ENCODE measurements at regions not wholly inside any gene's neighbourhood (a gene's known extent, or its start where the extent isn't known, plus 50 kb on each side); places are given as distances from the start of the nearest gene placed in this dataset.

DNA sequence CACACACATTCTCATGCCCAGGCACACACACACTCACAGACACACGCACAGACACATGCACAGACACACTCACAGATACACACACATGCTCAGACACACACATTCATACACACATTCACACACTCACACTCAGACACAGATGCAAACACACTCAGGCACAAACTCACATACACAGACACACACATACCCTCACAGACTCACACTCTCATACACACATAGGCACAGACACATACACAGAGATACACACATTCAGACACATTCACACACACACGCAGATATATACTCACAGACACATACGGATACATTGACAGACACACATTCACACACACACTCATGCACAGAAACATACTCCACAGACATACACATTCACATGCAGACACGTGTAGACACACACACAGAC, 89.6 kb downstream of the RBFOX3 start:
- no peak for DNase-seq

DNA sequence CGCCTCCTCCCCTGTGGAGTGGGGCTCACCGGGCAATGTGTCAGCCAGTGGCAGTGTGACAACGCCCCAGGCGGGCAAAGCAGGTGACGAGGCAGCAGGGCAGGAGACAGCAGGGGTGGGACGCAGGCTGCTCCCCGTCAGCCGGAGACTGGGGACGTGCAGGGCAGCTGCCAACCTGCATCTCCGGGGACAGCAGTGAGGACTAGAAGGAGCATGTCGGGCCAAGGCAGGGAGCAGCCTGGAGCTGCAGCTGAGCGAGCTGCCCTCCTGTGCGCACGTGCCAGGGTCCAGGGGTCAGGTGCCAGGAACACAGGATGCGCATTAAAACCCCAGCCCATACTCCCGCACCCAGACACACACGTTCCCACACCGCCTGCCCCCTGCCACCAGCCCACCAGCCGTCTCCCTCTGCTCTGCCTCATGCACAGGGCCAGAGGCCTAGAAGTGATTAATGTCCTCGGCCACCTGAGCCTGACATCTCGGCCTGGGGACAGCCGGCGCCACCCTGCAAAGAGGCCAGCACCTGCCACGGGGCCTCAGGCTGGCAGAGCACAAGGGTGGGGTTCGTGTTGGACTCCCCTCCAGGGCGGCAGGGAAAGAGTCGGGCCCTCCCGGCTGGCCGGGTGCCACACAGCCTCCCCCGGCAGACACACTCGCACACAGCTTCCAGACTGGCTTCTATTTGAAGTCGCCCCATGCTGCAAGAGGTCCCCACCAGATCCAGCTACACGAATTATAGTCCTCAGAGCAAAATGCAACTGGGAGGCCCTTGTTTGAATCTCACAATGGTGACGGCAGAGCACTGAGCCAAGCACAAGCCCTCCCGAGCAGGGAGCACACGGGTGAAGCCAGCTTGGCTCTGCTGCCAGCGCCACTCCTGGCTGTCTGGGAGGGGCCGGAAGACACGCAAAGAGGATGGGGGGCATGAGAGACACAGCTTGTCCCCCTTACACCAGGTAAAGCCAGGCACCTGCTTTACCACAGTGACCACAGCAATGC, 90.4 kb downstream of the RBFOX3 start:
- DNase-seq: no peak

DNA sequence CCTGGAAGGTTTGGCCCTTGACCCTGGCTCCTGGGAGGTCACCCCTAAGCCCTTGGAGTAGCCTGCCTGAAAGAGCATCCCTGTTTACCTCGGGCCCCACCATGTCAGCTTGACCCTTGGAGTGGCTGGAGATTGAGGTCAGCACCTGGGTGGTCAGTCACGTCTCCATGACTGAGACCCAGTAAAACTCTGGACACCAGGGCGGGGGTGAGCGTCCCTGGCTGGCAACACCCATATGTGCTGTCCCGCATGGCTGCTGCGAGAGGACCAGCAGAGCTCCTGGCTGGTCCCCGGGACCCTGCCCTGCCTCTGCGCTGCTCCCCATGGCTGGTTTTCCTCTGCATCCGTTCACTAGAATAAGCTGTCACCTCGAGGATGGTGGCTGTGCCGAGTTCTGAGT, 91.2 kb downstream of the RBFOX3 start:
- no peak for DNase-seq

DNA sequence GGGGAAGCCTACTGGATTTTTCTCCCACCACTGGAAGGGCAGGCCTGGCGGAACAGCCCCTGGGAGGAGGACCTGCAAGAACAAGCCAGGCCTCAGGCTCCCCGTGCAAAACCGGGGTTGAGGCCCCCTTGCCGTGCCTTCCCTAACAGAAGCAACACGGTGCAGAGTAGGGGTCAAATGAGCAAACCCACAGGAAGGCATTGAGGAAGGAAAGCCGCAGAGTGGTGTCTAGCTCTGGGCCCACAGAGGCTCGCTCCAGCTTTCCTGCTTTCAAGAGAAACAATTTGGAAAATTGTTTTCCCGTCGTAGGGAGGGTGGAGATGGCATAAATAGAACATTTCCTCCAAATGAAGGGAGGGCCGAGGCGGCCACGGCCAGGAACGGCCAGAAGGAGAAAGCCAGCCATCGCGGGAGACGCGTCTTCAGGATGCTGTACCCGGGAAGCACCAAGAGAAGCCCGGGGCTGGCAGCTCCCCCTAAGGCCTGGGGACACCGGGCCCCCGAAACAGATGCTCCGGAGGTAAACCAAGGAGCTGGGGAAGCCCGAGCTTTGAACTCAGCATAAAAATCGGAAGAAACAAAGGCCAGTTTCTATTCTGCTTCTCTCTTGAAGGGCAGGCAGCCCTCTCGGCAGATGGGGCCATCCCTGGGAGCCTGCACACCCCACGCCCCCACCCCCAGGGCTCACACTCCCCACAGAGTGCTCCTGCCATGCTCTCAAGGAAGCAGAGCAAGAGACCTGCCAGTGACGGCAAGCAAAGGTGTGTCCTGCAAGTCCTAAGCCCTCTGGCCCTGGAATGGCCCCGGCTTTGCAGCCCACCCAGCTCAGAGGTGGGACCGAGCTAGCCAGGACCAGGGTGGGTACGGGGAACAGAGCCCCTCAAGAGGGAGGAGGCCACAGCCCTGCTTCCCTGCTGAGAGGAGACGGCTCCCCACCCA, 92.0 kb downstream of the RBFOX3 start:
- no peak for DNase-seq

DNA sequence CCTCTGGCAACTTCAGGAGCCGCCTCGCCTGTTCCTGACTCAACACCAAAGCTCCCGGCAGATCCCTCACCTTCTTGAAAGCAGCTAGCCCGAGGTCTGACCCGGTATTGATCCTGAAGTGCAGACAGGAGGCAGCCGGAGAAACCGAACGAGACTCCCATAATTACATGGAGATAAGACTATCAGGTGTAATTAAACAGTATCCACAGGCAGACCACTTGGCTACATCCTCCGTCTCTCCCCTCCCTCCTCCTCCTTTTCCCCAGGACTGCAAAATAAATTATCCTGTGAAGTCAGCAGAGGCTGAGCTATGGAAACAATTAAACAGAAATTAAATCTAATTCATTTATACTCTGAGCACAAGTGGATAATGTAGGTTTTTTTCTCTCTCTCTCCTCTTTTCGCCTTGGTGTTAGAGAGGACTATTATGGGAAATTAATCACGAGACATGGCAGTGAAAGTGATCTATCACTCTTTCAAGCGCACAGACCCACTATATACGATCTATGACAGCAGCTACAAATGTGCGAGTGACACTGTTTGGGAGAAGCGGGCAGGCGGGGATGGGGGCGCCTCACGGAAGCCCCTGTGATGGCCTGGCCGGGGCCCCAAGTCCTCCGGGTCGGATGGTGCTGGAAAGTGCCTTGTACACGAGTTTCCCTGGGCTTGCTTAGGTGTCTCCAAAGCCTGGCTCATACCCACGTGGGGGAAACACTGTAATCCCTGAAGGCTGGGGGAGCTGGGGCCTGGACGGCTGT, 92.8 kb downstream of the RBFOX3 start:
- DNase-seq: no peak

DNA sequence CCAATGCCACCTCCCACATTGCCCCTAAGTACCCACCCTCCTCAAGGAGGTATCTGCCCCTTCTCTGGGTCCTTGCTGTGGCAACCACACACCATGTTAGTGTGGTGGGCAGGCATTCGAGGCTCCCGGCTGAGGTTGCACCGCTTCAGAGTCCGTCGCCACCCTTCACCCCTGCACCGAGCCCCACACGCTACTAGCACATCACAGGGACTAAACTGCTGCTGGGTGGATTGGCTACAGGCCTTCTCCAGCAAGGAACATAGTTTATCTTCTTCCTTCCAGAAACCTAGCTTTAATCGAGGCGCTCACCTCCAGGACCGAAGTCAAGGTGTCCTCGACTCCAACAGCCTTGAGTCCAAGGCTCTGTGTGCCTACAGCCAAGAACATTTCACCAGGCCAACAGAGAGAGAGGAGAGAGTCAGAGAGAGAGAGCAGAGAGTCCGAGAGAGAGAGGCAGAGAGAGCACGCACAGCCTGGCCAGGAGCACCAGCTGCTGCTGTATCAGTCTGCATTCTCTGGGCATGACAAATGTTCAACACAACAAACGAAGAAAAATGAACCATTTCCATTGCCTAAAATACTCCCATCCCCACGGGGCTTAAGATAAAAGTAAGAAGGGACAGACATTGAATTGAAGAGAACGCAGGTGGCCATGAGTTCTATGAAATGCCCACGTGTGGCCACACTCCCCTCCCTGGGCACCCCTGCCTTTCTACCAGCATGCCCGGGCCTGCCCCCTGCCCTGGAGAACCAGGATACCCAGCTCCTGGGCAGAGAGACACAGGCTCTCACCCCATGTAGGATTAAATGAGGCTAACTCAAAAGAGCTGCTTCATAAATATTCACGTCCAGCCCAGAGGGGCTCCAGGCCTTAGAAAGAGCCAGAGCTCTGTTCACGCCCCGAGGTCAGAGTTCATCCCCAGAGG, 94.9 kb downstream of the RBFOX3 start:
- DNase-seq: no peak

DNA sequence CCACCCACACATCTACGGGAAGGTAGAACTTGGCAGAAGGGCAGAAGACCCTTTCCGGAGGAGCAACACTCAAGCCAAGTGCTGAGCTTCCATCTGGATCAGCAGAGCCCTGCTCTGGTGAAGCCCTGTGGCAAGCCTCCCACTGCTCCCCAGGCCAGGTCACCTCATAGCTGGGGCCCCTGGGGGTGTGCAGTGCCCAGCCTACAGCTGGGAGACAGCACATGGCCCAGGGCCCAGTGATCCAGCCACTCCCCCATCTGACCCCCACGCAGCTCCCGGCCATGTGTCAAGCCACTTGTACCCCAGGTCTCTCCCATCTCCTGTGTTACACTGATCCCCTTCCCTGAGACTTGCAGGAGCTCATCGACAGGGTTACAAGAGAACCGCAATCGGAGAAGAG, 95.7 kb downstream of the RBFOX3 start:
- no peak for DNase-seq

DNA sequence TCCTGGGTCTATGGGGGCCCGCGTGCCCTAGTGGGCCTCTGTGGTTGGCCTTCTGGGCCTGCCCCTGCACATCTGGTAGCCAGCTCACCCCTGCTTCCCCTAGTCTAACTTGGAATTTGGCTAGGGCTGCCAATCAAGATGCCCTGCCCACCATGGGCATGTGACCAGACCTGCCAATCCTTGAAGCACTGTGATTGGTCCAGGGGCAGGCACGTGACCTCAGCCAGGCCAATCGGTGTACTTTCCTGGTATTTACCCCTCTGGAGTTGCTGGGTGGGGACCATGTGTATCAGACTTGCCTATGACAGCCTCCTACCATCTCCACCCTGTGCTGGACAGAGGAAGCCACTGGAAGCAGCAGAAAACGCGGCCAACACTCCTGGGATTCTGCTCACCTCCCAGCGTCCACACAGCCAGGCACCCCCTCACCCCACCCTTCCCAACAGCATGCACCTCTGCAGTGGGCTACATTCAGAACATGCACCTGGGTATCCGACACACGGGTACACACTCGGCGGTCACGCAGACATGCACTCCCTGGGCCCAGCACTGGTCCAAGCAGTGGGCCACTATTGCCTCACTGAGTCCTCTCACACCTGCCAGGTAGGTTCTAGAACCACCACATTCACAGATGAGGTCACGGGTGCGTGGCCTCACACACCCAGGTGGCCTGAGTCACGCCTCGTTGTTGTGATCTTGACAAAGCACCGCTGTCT, 96.9 kb downstream of the RBFOX3 start:
- no peak for DNase-seq

DNA sequence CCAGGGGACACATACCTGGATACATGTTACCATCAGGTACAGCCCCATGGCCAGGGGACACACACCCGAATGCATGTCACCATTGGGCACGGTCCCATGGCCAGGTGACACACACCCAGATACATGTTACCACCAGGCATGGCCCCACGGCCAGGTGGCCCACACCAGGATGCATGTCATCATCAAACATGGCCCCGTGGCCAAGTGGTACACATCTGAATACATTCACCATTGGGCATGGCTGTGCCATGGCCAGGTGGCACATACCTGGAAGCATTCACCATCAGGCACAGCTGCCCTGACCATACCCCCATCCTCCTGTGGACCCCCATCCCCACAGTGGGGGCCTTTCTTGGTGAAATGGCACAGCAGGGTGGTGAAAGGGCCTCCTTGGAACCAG, 97.6 kb downstream of the RBFOX3 start:
- no peak for DNase-seq

DNA sequence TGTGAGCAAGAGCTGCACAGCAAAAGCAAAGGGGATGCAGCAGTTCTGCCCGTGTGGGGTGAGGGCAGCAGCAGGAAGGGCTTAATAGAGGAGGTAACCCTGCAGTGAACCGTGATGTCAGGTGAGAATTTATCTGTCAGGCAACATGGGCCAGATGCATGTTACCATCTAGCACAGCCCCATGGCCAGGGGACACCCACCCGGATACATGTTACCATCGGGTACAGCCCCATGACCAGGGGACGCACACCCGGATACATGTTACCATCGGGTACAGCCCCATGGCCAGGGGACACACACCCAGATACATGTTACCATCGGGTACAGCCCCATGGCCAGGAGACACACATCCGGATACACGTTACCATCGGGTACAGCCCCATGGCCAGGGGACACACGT, 99.4 kb downstream of the RBFOX3 start:
- DNase-seq: no peak

DNA sequence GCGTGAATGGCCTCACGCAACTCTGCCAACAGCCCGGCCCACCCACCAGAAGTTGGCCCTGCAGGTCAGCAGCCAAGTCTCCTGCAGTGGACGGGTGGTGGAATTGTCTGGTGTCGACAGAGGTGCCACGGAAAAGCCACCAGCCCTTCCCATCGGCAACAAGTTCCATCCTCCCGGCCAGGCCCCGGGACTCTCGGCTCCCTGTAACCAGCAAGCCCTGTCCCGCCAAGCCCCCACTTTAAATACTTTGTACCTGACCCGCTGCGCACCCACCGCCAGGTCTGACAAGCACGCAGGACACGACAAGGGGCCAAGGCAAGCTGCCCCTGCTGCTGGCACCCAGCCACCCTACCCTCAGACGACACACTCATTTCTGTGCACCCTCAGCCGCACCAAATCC, 100.8 kb downstream of the RBFOX3 start:
- no peak for DNase-seq

DNA sequence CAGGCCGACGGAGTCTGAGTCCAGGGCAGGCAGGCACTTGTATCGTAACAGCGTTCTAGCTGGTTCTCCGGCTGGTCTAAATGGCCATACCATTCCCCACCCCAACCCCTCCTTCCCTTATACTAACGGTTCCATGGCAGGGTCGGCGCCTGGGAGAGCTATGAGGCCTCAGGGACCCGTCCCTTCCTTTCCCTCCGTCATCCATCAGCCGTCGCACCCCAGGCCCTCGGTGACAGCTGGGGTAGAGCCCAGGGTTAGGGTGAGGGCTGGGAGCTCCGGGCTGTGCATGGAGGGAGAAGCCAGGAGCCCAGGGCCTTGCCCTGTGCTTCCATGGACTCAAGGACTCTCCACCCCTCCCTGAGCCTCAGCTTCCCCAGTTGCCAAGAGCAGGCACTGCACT, 101.4 kb downstream of the RBFOX3 start:
- DNase-seq: no peak

DNA sequence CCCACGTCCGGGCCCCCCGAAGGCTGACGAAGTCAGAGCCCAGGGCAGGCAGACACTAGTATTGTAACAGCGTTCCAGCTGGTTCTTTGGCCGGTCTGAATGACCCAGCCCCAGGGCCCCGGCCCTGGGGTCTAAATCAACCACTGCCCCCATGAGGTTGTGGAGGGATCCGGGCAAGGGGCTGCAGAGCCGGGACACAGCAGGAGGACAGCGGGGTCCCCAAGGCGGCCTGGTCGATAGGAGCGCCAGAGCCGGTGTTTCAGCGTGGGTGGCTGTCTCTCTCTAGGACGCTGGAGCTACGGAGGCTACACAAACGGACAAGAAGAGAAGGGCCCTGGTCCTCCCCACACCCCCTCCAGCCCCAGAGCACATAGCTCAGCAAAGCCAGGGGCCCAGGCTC, 101.8 kb downstream of the RBFOX3 start:
- no peak for DNase-seq

DNA sequence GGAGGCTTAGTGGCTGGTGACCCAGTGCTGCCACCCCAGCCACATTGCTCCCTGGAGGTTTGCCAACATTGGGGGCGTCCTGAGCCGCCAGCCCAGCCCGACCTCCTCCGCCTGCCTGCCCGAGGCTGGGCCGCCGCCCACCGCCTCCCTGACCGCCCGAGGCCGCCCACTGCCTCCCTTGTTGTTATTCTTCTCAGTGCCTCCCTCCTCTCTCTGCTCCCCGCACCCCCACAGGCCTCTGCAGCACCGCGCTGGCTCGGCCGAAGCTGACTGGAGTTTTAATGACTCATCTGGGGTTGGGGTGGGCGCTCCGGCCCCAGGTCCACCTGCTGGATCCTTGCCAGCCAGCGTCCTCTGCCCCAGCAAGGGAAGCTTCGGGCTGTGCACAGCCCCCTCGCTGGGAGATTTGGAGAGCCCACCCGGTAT, 102.5 kb downstream of the RBFOX3 start:
- DNase-seq: peak; percentile 37

DNA sequence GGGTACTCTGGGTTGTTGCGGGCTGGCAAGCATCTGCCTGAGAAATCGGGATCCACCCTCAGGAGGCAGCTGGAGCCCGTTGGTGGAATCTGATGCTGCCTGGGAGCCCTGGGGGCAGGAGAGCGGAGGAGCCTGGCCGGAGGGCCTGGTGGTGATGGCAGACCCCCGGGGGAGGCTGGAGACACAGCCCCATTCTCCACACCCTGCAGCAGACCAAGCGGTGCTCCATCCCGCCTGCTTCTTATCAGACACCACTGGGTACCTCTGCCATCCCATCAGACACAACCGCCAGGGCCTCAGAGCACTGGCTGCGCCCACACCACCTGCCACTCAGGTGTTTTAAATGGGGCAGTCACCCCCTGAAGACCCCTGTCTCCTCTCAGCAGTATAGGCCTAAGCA, 103.9 kb downstream of the RBFOX3 start:
- DNase-seq: no peak

DNA sequence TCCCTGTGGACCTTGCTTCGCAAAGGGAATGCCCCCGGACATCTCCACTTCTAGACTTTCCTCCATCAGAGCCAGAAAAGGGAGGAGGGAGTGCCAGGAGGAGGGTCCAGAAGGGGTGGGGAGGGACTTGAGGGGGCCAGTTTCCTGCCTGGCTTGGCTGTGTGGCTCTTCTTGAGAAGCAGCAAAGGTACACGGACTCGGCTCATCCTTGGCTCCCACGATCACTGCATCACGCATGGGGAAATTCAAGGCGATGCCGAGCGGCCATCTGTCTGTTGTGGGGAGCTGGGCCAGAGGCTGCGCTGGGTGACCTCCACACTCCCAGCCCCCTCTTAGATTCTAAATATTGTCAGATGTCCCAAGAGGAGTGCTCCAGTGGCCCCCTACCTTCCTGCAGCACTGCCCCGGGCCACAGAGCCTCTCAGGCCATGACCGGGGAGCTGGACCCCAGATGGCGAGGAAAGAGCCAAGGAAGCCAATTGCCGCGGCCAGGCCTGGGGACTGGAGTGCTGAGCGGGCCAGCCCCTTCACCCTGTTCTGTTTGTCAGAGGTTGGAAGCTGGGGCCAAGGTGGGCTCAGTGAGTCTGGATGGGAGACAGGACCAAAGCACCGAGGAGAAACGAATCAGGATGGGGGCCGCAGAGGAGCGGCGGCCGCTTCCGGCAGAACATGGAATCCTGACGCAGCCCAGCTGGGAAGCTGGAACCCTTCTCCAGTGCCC, 104.5 kb downstream of the RBFOX3 start:
- no peak for DNase-seq

DNA sequence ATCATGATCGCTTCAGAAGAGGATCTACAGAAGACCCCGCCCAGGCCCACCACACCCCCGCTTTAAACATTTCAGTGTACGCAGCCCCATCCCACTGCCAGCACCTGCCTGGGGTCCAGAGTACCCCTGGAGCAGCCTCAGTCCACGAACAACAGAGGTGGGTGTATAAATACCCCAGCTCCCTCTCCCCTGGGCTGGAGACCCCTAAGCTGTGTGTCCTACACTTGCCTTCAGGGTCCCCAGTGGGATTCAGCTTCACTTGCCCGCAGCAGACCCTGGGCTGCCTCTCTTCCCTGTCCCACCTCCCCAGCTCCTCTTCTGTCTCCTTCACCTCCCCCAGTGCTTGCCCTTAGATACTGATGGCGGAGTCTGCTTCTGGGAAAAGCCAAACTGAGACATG, 105.7 kb downstream of the RBFOX3 start:
- no peak for DNase-seq

DNA sequence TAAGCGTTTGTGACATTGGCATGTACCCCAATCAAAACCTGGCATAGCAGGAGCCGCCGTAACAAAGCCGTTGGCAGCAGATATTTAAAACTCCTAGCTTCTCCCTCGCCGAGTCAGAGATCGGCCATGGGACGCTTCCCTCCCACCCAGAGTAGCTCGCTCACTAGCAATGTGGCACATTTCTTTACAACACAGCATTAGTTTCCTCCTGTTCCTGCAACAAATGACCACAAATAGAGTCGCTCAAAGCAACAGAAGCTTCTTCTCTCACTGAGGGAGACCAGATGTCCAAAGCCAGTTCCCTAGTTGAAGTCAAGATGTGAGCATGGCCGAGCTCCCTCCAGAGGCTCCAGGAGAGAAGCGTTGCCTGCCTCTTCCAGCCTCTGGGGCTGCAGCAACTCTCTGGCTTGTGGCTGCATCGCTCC, 106.7 kb downstream of the RBFOX3 start:
- DNase-seq: no peak

DNA sequence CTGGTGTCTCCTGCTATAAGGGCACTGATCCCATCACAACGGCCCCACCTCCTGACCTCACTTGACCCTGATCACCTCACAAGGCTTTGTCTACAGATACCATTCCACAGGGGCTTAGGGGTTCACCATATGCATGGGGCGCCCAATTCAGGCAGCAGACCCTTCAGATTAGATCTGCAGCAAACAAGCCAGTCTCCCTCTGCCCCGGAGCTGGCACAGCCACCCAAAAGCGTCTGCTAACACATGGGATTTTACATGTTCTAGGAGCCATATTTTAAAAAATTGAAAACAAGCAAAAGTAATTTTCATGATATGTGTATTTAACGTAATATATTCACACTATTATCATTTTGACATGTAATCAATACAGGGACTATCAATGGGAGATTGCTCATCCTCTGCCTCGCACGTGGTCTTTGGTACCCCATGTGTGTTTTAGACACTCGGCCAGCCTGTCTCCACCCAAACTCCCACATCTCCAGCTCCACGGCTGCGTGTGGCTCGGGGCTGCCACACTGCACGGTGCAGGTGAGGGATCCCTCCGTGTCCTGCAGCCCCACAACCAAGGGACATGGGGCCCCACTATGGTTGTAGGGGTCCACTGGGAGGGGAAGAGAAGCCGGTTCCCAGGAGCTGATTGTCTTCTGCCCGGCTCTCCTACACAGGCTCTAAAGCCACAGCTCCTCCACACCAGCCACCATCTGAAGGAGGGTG, 107.6 kb downstream of the RBFOX3 start:
- no peak for DNase-seq
